GM21367 (cell line): ENCODE measurements at regions not wholly inside any gene's neighbourhood (a gene's known extent, or its start where the extent isn't known, plus 50 kb on each side); places are given as distances from the start of the nearest gene placed in this dataset.
"Not testable (repeated sequence)": the region's sequence is repeated elsewhere in the genome, so short reads cannot be mapped to it uniquely, and the experiment has no call there.

ENCODE experiments used
- ATAC-seq: cut with Tn5 transposase; IDR thresholded peaks from one replicate; pipeline ENCODE4 v1.9.1; 2021; ENCODE audit not compliant: unreplicated experiment

GRCh38 chr12:24522736-24523135 lies 426.2 kb downstream of the BCAT1 start:
- ATAC-seq: no peak

- ATAC-seq: no peak
Measured at GRCh38 chr12:24519759-24520158, 429.1 kb downstream of the BCAT1 start.

GRCh38 chr12:24517000-24517399 lies 431.9 kb downstream of the BCAT1 start:
- no peak for ATAC-seq

GRCh38 chr12:24510581-24511125 lies 438.2 kb downstream of the BCAT1 start:
- no peak for ATAC-seq

- no peak for ATAC-seq
Measured at GRCh38 chr12:24507827-24508226, 441.1 kb downstream of the BCAT1 start.

GRCh38 chr12:24505366-24506015 lies 443.4 kb downstream of the BCAT1 start:
- ATAC-seq: no peak

GRCh38 chr12:24503477-24503876 lies 445.4 kb downstream of the BCAT1 start:
- not testable (repeated sequence) for ATAC-seq

- ATAC-seq: no peak
Measured at GRCh38 chr12:24500831-24501230, 448.1 kb downstream of the BCAT1 start.

GRCh38 chr12:24500421-24500820 lies 448.5 kb downstream of the BCAT1 start:
- ATAC-seq: no peak

GRCh38 chr12:24499151-24500146 lies 449.5 kb downstream of the BCAT1 start:
- no peak for ATAC-seq

- ATAC-seq: no peak
Measured at GRCh38 chr12:24496755-24497154, 452.1 kb downstream of the BCAT1 start.

- no peak for ATAC-seq
Measured at GRCh38 chr12:24494401-24494800, 454.5 kb downstream of the BCAT1 start.

- ATAC-seq: no peak
Measured at GRCh38 chr12:24491968-24492367, 456.9 kb downstream of the BCAT1 start.

GRCh38 chr12:24489939-24490338 lies 459.0 kb downstream of the BCAT1 start:
- ATAC-seq: no peak

- no peak for ATAC-seq
Measured at GRCh38 chr12:24488906-24489619, 459.8 kb downstream of the BCAT1 start.

- no peak for ATAC-seq
Measured at GRCh38 chr12:24488091-24488596, 460.8 kb downstream of the BCAT1 start.

- no peak for ATAC-seq
Measured at GRCh38 chr12:24487606-24488005, 461.3 kb downstream of the BCAT1 start.

GRCh38 chr12:24483732-24484131 lies 465.2 kb downstream of the BCAT1 start:
- no peak for ATAC-seq

GRCh38 chr12:24482882-24483604 lies 465.9 kb downstream of the BCAT1 start:
- ATAC-seq: no peak

GRCh38 chr12:24482044-24482443 lies 466.9 kb downstream of the BCAT1 start:
- ATAC-seq: no peak
